GM12878 (cell line): ENCODE measurements at regions not wholly inside any gene's neighbourhood (a gene's known extent, or its start where the extent isn't known, plus 50 kb on each side); places are given as distances from the start of the nearest gene placed in this dataset.

Experiments used
- ATAC-seq: fragments of 200-7000 bp; cut with Tn5 transposase; 3 replicates; pipeline ENCODE4 v1.9.1; 2020; ENCODE audit warnings: mild to moderate bottlenecking, moderate library complexity
- BruUV-seq: library from RNA; stranded (reverse); fragments of 400-500 nt; replicated peaks from 2 replicates; lab custom pipeline; 2021; lab: Mats Ljungman, UMichigan
- CTCF ChIA-PET: fragments of 300-600 bp; sonication (Branson Sonifier 250); formaldehyde crosslinking; extraction: SDS; loops from one replicate; lab custom pipeline; 2021; ENCODE audit warnings: inconsistent platforms; lab: Yijun Ruan, JAX
- POLR2A ChIA-PET: fragments of 350-600 bp; formaldehyde crosslinking; extraction: SDS; loops from one replicate; lab custom pipeline; 2021; ENCODE audit warnings: inconsistent platforms; lab: Charles Lee
- RAD21 ChIA-PET: fragments of 300-600 bp; sonication (Branson Sonifier 250); formaldehyde crosslinking; loops from one replicate; lab custom pipeline; 2023; ENCODE audit warnings: antibody characterized with exemption; ENCODE audit not compliant: unreplicated experiment; lab: Charles Lee
- SMC1A ChIA-PET: fragments of 300-600 bp; sonication (Branson Sonifier 250); formaldehyde crosslinking; loops from one replicate; lab custom pipeline; 2023; ENCODE audit not compliant: unreplicated experiment, uncharacterized antibody; lab: Charles Lee
- DNase-seq: peaks from one replicate; pipeline ENCODE4 v3.0.0-alpha.2; 2011; ENCODE audit warnings: low read depth, low spot score
- FAIRE-seq: peaks from 3 replicates; lab custom pipeline; 2011; peaks lifted over from hg19 to GRCh38; lab: Jason Lieb, UNC
- H2AFZ ChIP-seq: 2 replicates; pipeline ENCODE4 v1.6.0; 2011; ENCODE audit warnings: low read depth, low read length, control low read depth; ENCODE audit not compliant: control insufficient read depth
- H3K27ac ChIP-seq: 2 replicates; pipeline ENCODE4 v1.5.1; 2011; ENCODE audit warnings: control low read depth; ENCODE audit not compliant: control insufficient read depth, insufficient read depth
- H3K27me3 ChIP-seq, 2 experiments: replicated peaks in 1 of 2; 2 replicates each; pipeline versions ENCODE4 v1.6.0 to v1.6.1; 2011; ENCODE audit warnings: low read length in 1 of 2; ENCODE audit not compliant: control insufficient read depth in 2 of 2, insufficient read depth in 2 of 2
- H3K36me3 ChIP-seq, 2 experiments: 2 replicates each; pipeline ENCODE4 v1.5.1; 2011; ENCODE audit warnings: low read length in 1 of 2; ENCODE audit not compliant: control insufficient read depth in 2 of 2, insufficient read depth in 2 of 2
- H3K4me1 ChIP-seq: 2 replicates; pipeline ENCODE4 v1.6.1; 2011; ENCODE audit warnings: mild to moderate bottlenecking, low read length, moderate library complexity, mixed read lengths; ENCODE audit not compliant: control insufficient read depth, insufficient read depth
- H3K4me2 ChIP-seq: 2 replicates; pipeline ENCODE4 v1.6.0; 2011; ENCODE audit warnings: control low read depth; ENCODE audit not compliant: control insufficient read depth, insufficient read depth
- H3K4me3 ChIP-seq: fragments of 200-600 bp; sonication (generic); 2 replicates; pipeline ENCODE4 v1.5.1; 2016
- H3K79me2 ChIP-seq: 2 replicates; pipeline ENCODE4 v1.6.0; 2011; ENCODE audit warnings: low read length; ENCODE audit not compliant: control insufficient read depth, insufficient read depth
- H3K9ac ChIP-seq: 2 replicates; pipeline ENCODE4 v1.8.0; 2011; ENCODE audit warnings: low read length, control low read depth, mixed read lengths; ENCODE audit not compliant: control insufficient read depth, insufficient read depth
- H3K9me3 ChIP-seq: replicated peaks from 3 replicates; pipeline ENCODE4 v1.5.1; 2011; ENCODE audit warnings: mild to moderate bottlenecking, low read length; ENCODE audit not compliant: control insufficient read depth, insufficient read depth
- H4K20me1 ChIP-seq: 2 replicates; pipeline ENCODE4 v1.6.0; 2011; ENCODE audit not compliant: control insufficient read depth, insufficient read depth
- ATF7 ChIP-seq: fragments of 450-650 bp; IDR thresholded peaks from 2 replicates; pipeline ENCODE4 v1.6.1; 2016; ENCODE audit warnings: low read depth, mild to moderate bottlenecking
- BCL3 ChIP-seq: IDR thresholded peaks from 2 replicates; pipeline ENCODE4 v1.6.1; 2011; ENCODE audit warnings: borderline replicate concordance, low read depth, mild to moderate bottlenecking, moderate library complexity, low read length; ENCODE audit not compliant: insufficient read depth, poor library complexity, severe bottlenecking
- BCLAF1 ChIP-seq: fragments of 450-650 bp; IDR thresholded peaks from 2 replicates; pipeline ENCODE4 v1.6.1; 2017; ENCODE audit warnings: antibody characterized with exemption, mild to moderate bottlenecking, moderate library complexity
- HDAC2 ChIP-seq: fragments of 200-600 bp; sonication (generic); IDR thresholded peaks from 2 replicates; pipeline ENCODE4 v1.6.1; 2017
- IKZF1 ChIP-seq: fragments of 450-650 bp; conservative IDR thresholded peaks from 2 replicates; pipeline ENCODE4 v1.6.1; 2017; ENCODE audit warnings: antibody characterized with exemption, mild to moderate bottlenecking
- IRF3 ChIP-seq: fragments of 450-650 bp; IDR thresholded peaks from 2 replicates; pipeline ENCODE4 v1.6.1; 2014; ENCODE audit warnings: mild to moderate bottlenecking
- MEF2B ChIP-seq: fragments of 450-650 bp; IDR thresholded peaks from 2 replicates; pipeline ENCODE4 v1.6.1; 2018; ENCODE audit warnings: mild to moderate bottlenecking, moderate library complexity; ENCODE audit not compliant: partially characterized antibody, poor library complexity, severe bottlenecking
- NR2C1 ChIP-seq: fragments of 450-650 bp; IDR thresholded peaks from 2 replicates; pipeline ENCODE4 v1.6.1; 2017; ENCODE audit warnings: antibody characterized with exemption, mild to moderate bottlenecking, moderate library complexity
- RELB ChIP-seq: fragments of 450-650 bp; IDR thresholded peaks from 2 replicates; pipeline ENCODE4 v1.6.1; 2017; ENCODE audit warnings: low read depth, mild to moderate bottlenecking, moderate library complexity
- SREBF2 ChIP-seq: IDR thresholded peaks from 2 replicates; pipeline ENCODE4 v1.6.1; 2012; ENCODE audit warnings: mild to moderate bottlenecking, low read length
- SUZ12 ChIP-seq: fragments of 200-600 bp; sonication (generic); IDR thresholded peaks from one replicate; pipeline ENCODE4 v1.6.1; 2018; ENCODE audit warnings: antibody characterized with exemption, mild to moderate bottlenecking; ENCODE audit not compliant: unreplicated experiment
- ZNF274 ChIP-seq: IDR thresholded peaks from one replicate; pipeline ENCODE4 v1.8.0; 2011; ENCODE audit not compliant: insufficient read length, insufficient read depth
- ZNF592 ChIP-seq: fragments of 450-650 bp; IDR thresholded peaks from 2 replicates; pipeline ENCODE4 v1.6.1; 2017; ENCODE audit warnings: mild to moderate bottlenecking, moderate library complexity
- ZSCAN29 ChIP-seq: fragments of 450-650 bp; IDR thresholded peaks from 2 replicates; pipeline ENCODE4 v1.6.1; 2017; ENCODE audit warnings: mild to moderate bottlenecking, moderate library complexity
- WGBS: methylation state at CpG from one replicate; pipeline ENCODE4 v1.1.6; 2016; ENCODE audit warnings: low lambda C conversion rate; ENCODE audit not compliant: insufficient replicate concordance, insufficient coverage; ENCODE audit errors: missing lambda C conversion rate; 5-methylcytosine and 5-hydroxymethylcytosine counted together
- in situ Hi-C: fragments of 300-500 bp; cut with MboI; formaldehyde crosslinking; loops from 9 replicates; pipeline ENCODE4 v1.14.3; 2018; ENCODE audit warnings: mixed read lengths
- intact Hi-C: fragments of 100-400 bp; cut with micrococcal nuclease; formaldehyde crosslinking; loops from one replicate; pipeline ENCODE4 v1.14.2; 2022; ENCODE audit not compliant: unreplicated experiment

- Histone ChIP-seq H4K20me1 (no peaks in the 10 kb centered on the region), H3K27ac (no peak overlapping the region), H3K36me3 (no peaks in the 10 kb centered on the region), H3K4me2 (no peak overlapping the region), H3K4me1 (no peaks in the 10 kb centered on the region), H3K27me3 (no peaks in the 10 kb centered on the region), H3K9me3 (no peaks in the 10 kb centered on the region), H3K4me3 (no peak overlapping the region), H3K79me2 (no peaks in the 10 kb centered on the region), H3K9ac (no peak overlapping the region), H2AFZ (no peak overlapping the region)
- DNase-seq (no peak), ATAC-seq (peak; percentile 78), FAIRE-seq (no peak)
- ChIA-PET RAD21 (no interaction called here), CTCF (interaction anchor here (0.6 to 1.4 kb wide), 2 partner anchors 237 to 1177 kb away, joined by 3 to 4 read pairs; no protein-coding TSS in a partner anchor), SMC1A (interaction anchor here (1.0 to 2.4 kb wide), 8 partner anchors 11 to 236 kb away, joined by 3 to 6 read pairs (median 4); no protein-coding TSS in a partner anchor), POLR2A (no interaction called here)
- WGBS, result 45% methylated on average over 2 of the region's 2 CpGs
- intact Hi-C loops (no loop called here), in situ Hi-C loops (no loop called here)
- BruUV-seq, result no TSS peak
- TF ChIP-seq SUZ12, result no peak
- no peak for TF ChIP-seq BCL3
- TF ChIP-seq IRF3, result no peak
- TF ChIP-seq MEF2B, result no peak
- no peak for TF ChIP-seq RELB
- TF ChIP-seq ATF7, result peak; percentile 82
- TF ChIP-seq BCLAF1, result no peak
- no peak for TF ChIP-seq ZNF274
- no peak for TF ChIP-seq NR2C1
- TF ChIP-seq HDAC2, result no peak
- no peak for TF ChIP-seq SREBF2
- no peak for TF ChIP-seq ZNF592
- TF ChIP-seq ZSCAN29, result no peak
- TF ChIP-seq IKZF1, result peak; percentile 54; the same call in 1 of the 2 replicates
Measured at GRCh38 chr12:91618281-91618680, 435.7 kb upstream of the DCN start.
